ENCODE measurements at regions not wholly inside any gene's neighbourhood (a gene's known extent, or its start where the extent isn't known, plus 50 kb on each side); places are given as distances from the start of the nearest gene placed in this dataset.

- no peak for TF ChIP-seq ZNF549 (tag by site-specific recombination; IDR thresholded peaks at IDR 0.05)
Observed at GRCh38 chr13:67833564-67833963, 603.4 kb upstream of the PCDH9 start (continued).

- H3K27ac ChIP-seq (ENCODE audit: extremely low read depth, low read depth, low read length), result no peak overlapping the region
- TF ChIP-seq ZNF837 (tag by site-specific recombination; IDR thresholded peaks at IDR 0.05) (no peak), PRDM1 (tag by site-specific recombination; IDR thresholded peaks at IDR 0.05) (no peak), ZNF366 (tag by site-specific recombination; conservative IDR thresholded peaks at IDR 0.05) (no peak), GFI1B (tag by site-specific recombination; IDR thresholded peaks at IDR 0.05) (no peak), ZNF571 (tag by site-specific recombination; IDR thresholded peaks at IDR 0.05) (no peak), ZNF626 (tag by site-specific recombination; IDR thresholded peaks at IDR 0.05) (no peak), KLF16 (tag by site-specific recombination; IDR thresholded peaks at IDR 0.05) (no peak), MZF1 (tag by site-specific recombination; IDR thresholded peaks at IDR 0.05; ENCODE audit: borderline replicate concordance) (no peak), ZFP37 (tag by site-specific recombination; IDR thresholded peaks at IDR 0.05) (no peak), INSM2 (tag by site-specific recombination; IDR thresholded peaks at IDR 0.05) (no peak), ZNF549 (tag by site-specific recombination; IDR thresholded peaks at IDR 0.05) (no peak)
- TF ChIP-seq, protein P1, sequence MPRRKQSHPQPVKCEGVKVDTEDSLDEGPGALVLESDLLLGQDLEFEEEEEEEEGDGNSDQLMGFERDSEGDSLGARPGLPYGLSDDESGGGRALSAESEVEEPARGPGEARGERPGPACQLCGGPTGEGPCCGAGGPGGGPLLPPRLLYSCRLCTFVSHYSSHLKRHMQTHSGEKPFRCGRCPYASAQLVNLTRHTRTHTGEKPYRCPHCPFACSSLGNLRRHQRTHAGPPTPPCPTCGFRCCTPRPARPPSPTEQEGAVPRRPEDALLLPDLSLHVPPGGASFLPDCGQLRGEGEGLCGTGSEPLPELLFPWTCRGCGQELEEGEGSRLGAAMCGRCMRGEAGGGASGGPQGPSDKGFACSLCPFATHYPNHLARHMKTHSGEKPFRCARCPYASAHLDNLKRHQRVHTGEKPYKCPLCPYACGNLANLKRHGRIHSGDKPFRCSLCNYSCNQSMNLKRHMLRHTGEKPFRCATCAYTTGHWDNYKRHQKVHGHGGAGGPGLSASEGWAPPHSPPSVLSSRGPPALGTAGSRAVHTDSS (tag by site-specific recombination; IDR thresholded peaks at IDR 0.05), result no peak
- POLR2A ChIA-PET, result no interaction called here
- H3K4me3 ChIP-seq (ENCODE audit: low read depth, low read length), result no peak overlapping the region
- no peaks in the 10 kb centered on the region for H3K9me3 ChIP-seq (ENCODE audit: control insufficient read depth, insufficient read depth, low read depth, low read length)
- no peaks in the 10 kb centered on the region for H3K36me3 ChIP-seq (ENCODE audit: control insufficient read depth in 2 of 2, insufficient read depth in 1 of 2, low read length in 2 of 2)
- no peaks in the 10 kb centered on the region for H3K4me1 ChIP-seq (ENCODE audit: control insufficient read depth, insufficient read depth, low read length)
- CTCF ChIA-PET, result interaction anchor here (0.6 kb wide), 1 partner anchor 522 kb away, joined by 6 read pairs; no protein-coding TSS in a partner anchor
Observed at GRCh38 chr13:67829641-67830040, 599.5 kb upstream of the PCDH9 start.

DNA sequence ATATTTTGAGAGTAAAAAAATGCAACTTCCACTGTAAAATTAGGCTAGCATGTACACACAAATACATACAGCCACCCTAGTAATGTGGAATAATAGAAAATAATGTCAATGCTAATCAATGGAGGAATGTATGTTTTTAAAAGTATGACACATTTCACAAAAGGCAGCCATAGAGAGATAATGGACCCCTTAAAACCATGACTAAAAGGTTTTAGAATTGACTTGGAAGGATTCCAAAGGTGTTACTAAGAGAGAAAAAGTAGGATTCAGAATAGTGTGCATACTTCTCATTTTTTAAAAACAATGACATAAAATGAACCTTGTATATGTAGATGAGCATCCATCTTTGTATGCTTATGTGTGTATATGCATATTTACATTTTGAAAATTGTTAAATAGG, 597.9 kb upstream of the PCDH9 start:
- H3K9me3 ChIP-seq (ENCODE audit: control insufficient read depth, insufficient read depth, low read depth, low read length), result no peaks in the 10 kb centered on the region
- no peaks in the 10 kb centered on the region for H3K4me1 ChIP-seq (ENCODE audit: control insufficient read depth, insufficient read depth, low read length)
- CTCF ChIA-PET, result no interaction called here
- TF ChIP-seq ZBTB7A (tag by site-specific recombination; IDR thresholded peaks at IDR 0.05; ENCODE audit: low read depth) (no peak), CTCF (tag by site-specific recombination; IDR thresholded peaks at IDR 0.05) (no peak), TSHZ1 (tag by site-specific recombination; IDR thresholded peaks at IDR 0.05; ENCODE audit: borderline replicate concordance) (no peak)
- no peak overlapping the region for H3K4me3 ChIP-seq (ENCODE audit: low read depth, low read length)
- POLR2A ChIA-PET, result no interaction called here
- no peak overlapping the region for H3K27ac ChIP-seq (ENCODE audit: extremely low read depth, low read depth, low read length)
- no peaks in the 10 kb centered on the region for H3K36me3 ChIP-seq (ENCODE audit: control insufficient read depth in 2 of 2, insufficient read depth in 1 of 2, low read length in 2 of 2)
